ENCODE measurements at regions not wholly inside any gene's neighbourhood (a gene's known extent, or its start where the extent isn't known, plus 50 kb on each side); places are given as distances from the start of the nearest gene placed in this dataset.

GRCh38 chr4:186845137-186845842, 121.6 kb upstream of the FAT1 start:
- TF ChIP-seq MXI1 (IDR thresholded peaks at IDR 0.05; ENCODE audit: borderline replicate concordance, low read depth, low read length) (no peak), JUN (CRISPR knock-in tag; IDR thresholded peaks at IDR 0.05) (no peak), KDM5B (CRISPR knock-in tag; IDR thresholded peaks at IDR 0.05; ENCODE audit: borderline replicate concordance) (no peak), MAX (IDR thresholded peaks at IDR 0.05) (no peak; the same call in 1 of the 2 replicates), CTCF (CRISPR knock-in tag; IDR thresholded peaks at IDR 0.05) (no peak), EZH2 (conservative IDR thresholded peaks at IDR 0.05; ENCODE audit: low read depth, low read length) (no peak), HOXD1 (CRISPR knock-in tag; IDR thresholded peaks at IDR 0.05) (no peak), ZNF121 (CRISPR knock-in tag; IDR thresholded peaks at IDR 0.05) (no peak), MXD1 (CRISPR knock-in tag; IDR thresholded peaks at IDR 0.05) (no peak), HOXA9 (CRISPR knock-in tag; IDR thresholded peaks at IDR 0.05; ENCODE audit: borderline replicate concordance) (no peak), ZIK1 (CRISPR knock-in tag; IDR thresholded peaks at IDR 0.05; ENCODE audit: borderline replicate concordance, low read depth) (no peak), STAG1 (CRISPR knock-in tag; IDR thresholded peaks at IDR 0.05) (no peak), ATF6 (CRISPR knock-in tag; conservative IDR thresholded peaks at IDR 0.05) (no peak), FOXK1 (CRISPR knock-in tag; IDR thresholded peaks at IDR 0.05; ENCODE audit: borderline replicate concordance, low read depth) (no peak)
